Stromal cell of bone marrow (primary cell): ENCODE measurements at regions not wholly inside any gene's neighbourhood (a gene's known extent, or its start where the extent isn't known, plus 50 kb on each side); places are given as distances from the start of the nearest gene placed in this dataset.

Source experiments
- DNase-seq: peaks from one replicate; pipeline ENCODE4 v3.0.0-alpha.2; 2012; ENCODE audit warnings: low read depth

DNA sequence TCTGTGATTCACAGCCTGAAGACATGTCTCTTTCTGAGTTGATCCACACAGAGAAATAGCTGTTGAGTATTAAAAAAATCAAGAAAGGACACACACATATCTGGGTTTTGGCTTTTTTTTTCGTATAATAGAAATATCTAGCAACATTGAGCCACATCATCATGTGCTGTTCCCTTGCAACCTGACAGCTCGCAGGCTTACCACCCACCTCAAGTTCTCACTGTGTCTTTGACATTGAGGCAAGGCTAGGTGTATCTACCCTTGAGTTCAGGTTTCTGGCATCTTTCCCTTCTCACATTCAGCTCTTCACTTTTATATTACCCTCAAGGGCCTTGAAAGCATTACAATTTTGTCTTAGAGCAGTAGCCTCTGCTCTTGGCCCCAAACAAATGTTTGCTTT, 490.3 kb upstream of the KIRREL3 start:
- no peak for DNase-seq

DNA sequence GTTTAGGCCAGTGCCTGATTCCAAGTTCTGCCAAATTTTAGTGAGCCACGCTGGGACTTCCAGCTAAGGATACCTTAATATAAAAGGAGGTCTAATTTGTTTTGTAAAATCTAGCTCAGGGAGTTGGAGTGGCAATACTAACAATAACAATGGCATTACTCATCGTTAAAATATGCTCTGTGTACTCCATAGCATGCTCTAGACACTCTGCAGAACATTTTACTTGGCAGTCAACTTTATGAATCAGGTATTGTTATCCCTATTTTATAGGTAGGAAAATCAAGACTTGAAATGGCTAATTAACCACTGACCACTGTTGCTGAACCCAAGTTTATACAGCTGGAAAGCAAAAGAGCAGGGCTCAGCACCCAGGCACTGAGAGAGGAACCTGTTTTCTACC, 485.0 kb upstream of the KIRREL3 start:
- no peak for DNase-seq

DNA sequence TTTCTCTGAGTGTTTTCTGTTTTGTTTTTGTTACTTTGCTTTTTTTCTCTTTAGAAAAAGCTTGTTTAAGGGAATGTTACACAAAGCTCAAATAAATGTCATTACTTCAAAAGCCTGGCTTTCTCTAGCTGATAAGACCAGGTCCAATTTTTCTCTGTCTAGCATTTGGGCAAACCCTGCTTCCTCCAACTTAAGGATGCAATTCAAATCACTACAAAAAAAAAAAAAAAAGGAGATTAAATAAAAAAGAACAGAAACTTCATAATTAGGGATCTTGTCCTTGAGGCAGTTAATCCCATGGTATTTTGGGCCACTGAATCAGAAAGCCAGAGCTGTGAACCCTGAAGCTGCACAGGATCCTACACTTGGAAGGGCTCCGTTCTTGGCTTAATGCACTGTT, 480.8 kb upstream of the KIRREL3 start:
- DNase-seq = no peak

DNA sequence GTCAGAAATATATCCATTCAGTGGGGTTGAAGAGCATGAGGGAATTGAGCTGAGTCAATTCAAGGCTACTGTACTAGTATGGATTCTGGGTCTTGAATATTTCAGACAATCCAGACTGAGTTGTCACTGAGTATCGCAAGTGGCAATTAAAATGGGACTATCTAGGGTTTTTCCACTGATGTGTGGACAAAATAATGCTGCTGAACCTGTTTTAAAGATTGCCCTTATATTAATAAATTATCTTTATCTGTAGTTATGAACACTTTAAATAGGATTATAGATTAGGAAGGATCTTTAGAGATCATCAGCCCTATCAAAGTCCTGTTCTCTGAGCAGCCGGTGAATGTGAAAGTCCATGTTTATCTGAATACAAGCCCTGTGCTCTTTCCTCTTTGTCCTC, 478.3 kb upstream of the KIRREL3 start:
- DNase-seq = no peak

DNA sequence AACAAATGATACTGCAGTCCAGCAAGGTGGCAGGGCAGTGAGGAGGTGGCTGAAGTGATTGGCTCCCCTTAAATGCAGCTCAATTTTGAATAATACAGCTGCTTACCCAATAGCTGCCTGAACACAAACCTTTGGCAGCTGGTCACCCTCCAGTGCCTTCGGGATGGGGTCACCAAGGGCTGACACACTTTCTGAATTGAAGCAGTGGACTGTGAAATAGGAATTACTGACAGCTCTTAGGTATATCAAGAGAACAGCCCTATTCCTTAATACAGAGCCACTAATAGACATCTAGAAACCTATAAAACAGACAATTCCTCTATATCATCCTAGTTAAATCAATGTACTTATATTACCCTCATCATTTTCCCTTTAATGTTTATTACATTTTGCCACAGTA, 474.2 kb upstream of the KIRREL3 start:
- DNase-seq = no peak

DNA sequence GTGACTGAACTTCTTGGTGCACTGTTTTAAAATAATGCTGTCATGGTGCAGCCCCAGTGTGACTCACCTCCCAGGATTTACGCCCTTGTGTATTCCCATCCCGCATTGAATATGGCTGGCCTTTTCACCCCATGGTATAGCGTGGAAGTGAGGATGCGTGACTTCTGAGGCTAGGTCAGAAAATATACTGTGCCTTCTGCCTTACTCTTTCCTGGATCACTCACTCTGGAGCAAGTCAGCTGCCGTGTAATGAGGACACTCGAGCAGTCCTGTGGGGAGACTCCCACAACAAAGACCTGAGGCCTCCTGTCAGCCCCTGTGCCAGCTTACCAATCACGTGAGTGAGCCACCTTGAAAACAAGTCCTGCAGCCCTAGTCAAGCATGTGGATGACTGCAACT, 471.9 kb upstream of the KIRREL3 start:
- no peak for DNase-seq

DNA sequence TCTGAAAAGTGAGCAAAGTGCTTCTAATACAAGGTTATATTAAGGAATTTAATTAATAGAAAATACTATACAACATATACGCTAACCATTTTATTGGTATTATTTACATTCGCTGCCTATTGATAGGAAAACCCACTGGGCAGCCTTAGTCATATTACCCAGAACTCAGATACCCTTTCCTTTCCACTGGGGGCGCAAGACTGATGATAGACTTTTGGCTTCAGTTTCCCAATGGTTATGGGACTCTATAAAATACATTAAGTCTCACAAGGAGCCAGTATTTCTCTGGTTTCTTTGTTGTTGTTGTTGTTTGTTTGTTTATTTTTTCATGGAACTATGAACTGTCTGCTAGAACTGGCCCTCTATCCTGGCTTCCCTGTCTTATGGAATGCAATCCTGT, 471.1 kb upstream of the KIRREL3 start:
- no peak for DNase-seq

DNA sequence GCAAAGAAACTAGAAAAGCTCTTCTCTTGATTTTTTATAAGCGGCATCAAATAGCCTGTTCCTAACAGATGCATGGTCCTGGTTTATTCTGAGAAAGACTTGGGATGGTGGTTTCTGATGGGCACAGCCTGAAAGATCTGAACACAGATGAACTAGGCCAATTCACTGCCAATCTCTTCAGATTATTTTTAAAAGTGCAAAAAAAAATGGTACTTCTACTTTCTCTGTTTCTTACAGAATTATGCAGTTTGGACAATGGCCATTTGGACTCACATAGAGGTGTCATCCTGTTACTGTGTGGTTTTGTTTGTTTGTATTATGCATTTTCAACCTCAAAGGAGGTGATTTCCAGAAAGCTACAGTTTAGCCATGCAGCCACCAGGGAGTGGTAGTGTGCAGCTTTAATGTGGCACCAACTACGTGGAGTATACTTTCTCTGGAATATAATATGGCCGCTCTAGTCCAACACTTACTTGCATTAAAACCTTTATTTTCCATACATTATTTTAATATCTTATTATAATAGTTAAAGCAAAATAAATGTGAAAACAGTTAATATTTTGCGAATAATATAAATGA, 469.8 kb upstream of the KIRREL3 start:
- DNase-seq = no peak

DNA sequence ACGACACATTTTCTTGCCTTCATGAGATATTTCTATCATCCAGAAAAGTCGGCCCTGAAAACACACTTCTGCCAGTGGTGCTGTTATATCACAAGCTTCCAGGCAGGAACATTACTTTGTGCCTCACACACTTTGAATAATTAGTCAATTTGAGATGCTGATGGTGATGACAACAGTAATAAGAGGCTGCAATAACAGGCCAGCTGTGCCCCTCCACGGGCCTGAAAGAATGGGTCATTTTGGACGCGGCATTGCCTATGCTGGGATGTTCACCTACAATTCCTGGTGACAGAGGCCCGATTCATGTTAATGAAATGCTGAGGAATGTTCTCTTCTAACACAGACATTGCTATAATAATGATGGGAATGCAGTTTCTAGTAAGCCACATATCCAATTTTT, 463.8 kb upstream of the KIRREL3 start:
- DNase-seq = no peak

DNA sequence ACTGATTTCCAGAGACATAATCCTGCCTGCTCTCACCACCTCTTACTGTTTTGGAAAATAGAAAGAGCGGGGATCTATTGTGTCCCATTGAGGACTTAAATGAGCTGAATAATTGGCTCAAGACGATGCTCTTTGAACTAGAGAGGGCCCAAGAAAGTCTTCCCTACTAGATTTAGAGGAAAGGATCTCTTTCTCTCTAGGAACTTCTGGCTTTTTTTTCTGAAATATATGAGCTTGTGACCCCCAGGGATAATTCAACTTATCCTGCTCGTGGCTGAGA, 461.4 kb upstream of the KIRREL3 start:
- no peak for DNase-seq

DNA sequence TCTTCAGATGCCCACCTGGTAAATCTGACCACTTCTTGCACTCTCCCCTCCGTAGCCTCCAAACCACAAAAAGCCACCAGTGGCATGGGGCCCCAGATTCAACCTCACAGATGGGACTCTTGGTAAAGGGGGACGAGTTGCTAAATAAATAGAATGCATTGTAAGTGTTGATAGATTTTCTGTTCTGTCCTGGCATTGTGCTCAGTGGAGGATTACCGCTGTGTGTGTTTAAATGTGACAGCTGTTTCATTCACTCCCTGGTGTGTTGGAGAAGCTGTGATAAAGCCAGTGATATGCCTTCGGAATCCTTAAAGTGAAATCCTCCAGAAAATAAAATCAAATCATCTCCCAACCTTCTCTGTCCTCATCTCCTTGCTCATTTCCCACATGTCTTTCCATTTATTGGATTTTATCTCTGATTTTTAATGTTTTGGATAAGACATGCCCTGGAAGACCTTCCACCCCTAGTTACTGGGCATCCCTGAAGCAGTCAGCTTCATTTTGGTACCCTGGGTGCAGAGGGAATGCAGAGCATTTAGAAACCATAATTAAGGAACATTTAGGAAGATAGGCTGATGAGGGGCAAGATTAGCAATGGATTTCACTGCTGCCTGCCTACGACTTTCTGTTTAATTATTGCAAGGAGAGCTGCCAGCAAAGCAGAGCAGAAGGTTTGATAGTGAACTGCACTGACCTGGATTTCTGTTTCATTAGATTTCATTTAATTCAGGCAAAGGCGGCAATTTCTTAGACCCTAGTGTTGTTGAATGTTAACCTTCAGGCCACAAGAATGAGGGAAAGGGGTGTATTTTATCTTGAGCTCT, 460.9 kb upstream of the KIRREL3 start:
- no peak for DNase-seq

DNA sequence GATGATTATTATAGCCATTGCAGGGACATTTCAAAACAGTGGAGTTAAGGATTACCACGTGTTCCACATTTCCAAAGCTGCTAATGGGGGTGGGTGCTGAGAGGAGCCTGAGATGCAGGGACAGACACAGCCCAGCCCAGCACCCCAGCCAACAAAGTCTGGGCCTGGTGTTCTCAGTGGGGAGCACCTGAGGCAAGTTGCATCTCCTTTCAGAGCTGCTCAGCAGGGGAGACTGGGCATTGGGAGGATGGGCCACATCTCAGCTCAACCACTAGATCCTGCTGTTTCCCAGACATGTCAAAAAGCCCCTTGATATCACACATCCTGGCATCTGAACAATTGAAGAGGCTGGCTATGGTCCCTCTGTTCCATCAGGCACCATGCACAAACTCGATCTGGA, 458.0 kb upstream of the KIRREL3 start:
- no peak for DNase-seq

DNA sequence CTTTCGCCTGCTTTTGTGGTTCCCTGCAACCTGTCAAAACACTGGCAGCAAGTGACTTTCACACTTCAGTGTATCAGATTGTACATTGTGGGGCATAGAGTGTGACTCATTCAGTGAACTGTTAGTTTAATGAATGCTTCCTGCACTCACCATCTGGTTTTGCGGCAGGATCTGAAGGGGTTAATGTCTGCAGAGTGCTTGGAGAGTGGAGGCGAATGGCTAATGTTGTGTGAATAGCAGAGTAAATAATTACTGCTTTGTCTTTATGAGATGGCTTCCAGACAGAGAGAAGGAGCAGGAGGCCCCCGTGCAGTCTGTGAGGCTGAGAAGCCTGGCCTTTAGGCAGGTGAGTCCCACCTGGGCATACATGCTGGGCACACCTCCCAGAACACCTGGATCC, 454.3 kb upstream of the KIRREL3 start:
- no peak for DNase-seq

DNA sequence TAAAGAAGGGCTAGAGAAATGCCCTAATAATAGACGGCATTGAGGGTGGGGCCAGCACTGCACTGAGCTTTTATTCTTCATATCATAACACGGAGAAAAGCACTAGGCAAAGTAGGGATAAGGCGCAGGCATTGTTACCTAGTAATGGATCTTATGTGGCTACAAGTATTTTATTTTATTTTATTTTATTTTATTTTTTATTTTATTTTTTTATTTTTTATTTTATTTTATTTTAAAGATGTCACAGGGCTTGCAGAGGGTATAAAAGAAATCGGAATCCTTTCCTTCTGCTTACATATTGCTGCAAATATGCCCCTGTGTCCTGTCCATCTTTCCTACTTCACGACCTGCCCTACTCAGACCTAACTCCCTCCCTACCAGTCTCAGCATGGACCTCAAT, 452.0 kb upstream of the KIRREL3 start:
- no peak for DNase-seq

DNA sequence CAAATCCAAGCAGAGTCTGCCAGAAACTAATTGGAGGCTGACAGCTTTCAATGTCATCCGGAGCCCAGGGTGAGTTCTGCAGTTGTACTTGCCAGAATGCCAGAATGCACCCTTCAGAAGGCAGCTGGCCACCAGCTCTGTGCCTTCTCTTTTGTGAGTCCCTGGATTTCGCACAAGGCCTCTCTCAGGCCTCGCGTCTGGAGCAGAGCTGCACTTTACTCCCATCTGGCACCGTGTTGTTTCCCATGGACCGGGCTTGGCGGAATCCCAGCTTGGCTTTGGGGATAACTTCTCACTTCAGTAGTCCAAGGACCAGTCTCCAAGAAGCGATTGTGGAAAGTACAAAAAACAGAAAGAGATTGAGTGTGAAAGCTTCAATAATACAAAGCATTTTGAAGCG, 451.3 kb upstream of the KIRREL3 start:
- DNase-seq = no peak

DNA sequence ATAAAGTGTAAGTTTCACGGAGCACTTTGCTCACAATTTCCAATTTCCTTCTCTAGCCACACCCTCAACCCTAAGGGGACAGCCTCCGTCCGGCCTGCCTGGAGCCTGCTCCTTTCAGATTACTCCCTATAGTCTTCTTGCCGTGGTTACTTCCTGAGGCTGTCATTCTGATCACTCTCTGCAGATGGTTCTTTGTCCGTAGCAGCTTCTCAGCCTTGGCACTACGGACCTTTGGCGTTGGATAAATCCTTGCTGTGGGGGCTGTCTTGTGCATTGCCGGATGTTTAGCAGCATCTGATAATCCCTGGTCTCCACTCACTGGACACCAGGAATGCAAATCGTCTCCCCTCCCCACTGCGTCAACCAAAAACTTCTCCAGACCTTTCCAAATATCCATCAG, 447.5 kb upstream of the KIRREL3 start:
- DNase-seq = no peak

DNA sequence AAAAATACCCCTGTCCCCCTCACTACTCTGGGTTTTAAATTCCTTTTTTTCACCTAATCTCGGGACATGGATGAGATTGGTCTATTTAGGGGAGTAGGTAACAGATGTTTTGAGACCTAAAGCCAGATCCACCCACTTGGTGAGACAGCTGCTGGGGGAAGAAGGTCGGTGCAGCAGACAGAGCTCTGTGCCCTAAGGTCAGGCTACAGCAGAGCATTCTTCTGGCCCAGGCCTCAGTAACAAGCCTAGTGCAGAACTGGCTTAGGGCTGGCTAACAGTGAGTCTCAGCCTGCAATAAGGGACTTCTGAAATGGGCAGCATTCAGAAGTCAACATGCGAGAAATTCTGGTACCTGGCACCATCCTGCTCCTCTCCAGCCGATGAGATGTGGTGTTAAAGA, 444.9 kb upstream of the KIRREL3 start:
- no peak for DNase-seq

DNA sequence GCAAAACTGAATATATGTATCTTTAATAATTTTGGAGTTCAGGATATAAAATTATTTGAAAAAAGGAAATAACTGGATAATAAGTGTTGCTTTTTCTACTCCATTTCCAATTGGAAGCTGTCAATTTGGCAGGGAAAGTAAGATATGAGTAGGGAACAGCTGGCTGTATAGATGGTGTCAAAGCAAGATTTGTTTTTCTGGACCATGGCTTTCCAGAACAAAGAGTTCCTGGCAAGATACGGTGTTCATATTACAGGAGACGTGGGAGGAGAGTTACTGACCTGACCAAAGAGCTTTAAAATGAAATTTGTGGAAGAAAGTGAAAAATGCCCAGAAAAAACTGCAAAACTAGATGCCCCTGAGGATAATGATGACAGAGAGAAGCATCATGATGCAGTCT, 442.7 kb upstream of the KIRREL3 start:
- no peak for DNase-seq

DNA sequence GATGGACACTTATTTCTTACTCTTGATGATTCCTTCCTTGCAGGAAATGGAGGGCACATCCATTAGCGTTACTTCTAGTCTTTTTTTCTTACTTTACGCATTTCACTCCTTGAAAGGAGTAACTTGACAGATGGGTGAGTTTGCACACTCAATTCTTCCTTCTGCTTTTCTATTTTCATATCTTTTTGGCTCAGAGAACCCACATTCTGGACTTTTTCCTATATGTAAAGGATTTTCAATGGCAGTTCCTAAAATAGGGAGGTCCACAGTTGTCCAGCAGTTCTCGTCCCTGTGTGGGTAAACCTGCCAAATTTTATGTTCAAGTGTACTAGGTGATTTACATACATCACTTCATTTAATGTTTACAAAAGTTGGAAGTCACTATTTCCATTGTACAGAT, 440.0 kb upstream of the KIRREL3 start:
- no peak for DNase-seq

DNA sequence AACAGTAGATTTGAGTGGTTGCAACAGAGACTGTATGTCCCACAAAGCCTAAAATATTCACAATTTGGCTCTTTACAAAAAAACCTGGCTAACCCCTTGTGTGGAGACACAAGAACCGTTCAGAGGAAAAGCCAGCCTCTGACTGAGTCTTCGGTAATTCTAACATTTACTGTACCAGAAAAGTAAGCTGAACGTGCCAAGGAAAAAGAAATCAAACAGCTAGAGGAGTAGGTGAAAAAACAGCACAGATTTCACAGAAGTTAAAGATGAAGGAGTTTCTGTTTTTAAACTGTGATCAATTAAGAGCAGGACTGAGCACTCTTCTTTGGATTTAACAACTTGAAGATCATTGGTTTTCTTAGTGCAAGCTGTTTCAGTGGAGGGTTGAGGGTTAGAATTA, 424.7 kb upstream of the KIRREL3 start:
- DNase-seq = no peak

DNA sequence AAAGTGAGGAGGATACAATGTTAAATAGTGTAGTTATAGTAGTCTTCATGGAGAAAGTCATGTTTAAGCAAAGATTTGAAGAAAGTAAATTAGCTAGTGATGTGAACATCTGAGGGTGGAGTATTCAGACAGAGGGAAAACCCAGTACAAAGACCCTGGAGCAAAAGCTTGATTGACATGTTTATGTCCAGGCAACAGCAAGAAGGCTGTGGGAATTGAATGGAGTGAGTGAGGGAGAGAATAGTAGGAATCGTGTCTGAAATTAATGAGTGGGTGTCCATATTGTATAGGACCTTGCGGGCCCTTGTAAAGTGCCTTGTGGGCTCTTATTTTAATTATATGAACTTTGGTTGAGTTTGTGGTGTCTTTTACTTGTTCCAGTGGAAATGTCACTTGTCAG, 424.1 kb upstream of the KIRREL3 start:
- DNase-seq = no peak

DNA sequence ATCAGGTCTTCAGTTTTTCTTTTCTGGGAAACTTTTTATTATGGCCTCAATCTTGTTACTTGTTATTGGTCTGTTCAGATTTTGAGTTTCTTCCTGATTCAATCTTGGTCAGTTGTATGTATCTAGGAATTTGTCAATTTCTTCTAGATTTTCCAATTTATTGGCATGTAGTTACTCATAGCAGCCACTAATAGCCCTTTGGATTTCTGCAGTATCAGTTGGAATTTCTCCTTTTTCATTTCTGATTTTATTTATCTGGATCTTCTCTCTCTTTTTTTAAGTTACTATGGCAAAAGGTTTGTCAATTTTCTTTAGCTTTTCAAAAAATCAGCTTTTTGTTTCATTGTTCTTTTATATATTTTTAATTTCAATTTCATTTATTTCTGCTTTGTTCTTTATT, 419.6 kb upstream of the KIRREL3 start:
- DNase-seq = no peak

DNA sequence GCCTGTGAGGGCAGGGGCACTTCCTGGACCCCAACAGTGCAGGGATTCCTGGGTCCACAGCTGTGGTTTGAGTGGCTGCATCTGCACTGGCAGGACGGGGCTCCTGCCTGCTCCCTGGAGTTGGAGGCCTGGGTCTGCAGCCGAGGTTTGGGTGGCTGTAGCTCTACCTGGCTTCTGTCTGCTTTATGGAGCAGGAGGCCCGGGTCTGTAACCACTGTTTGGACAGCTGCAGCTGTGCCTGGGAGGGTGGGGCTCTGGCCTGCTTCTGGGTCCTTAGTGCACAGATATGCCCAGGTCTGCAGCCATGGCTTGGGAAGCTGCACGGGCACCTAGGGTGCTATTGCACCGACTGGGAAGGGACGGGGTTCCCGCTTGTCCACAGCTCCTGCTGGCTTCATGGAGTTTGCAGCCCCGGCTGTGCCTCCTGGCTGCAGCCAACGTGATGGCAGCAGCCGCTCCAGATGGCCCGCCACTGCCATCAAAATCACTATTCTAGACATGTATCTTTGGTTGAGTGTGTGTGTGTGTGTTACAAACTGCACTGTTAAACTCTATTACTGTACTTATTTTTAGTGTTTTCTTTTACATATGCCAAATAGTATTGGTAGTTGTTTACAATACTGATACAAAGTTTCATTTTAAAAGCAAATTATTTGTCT, 412.3 kb upstream of the KIRREL3 start:
- DNase-seq = no peak

DNA sequence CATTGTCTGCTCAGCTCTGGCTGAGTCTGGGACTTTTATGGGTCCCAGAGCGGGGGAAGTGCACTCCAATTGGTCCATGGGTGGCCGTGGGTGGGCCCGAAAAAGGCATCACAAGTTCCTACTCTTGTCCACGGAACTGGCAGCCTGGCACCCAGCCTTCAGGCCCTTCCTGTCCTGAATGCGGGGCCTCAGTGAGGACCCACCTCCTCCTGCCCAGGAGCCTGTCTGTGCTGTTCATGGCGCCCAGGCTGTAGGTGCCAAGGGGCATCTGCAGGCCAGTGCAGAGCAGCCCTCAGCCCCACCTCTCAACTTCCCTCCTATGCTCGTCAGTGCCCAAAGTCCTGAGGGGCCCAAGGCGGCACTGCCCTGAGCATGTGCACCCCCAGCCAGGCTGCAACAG, 411.7 kb upstream of the KIRREL3 start:
- DNase-seq = no peak
